HG03469 (cell line): ENCODE measurements at regions not wholly inside any gene's neighbourhood (a gene's known extent, or its start where the extent isn't known, plus 50 kb on each side); places are given as distances from the start of the nearest gene placed in this dataset.

Source experiments
- ATAC-seq: cut with Tn5 transposase; IDR thresholded peaks from one replicate; pipeline ENCODE4 v1.9.1; 2021; ENCODE audit warnings: mild to moderate bottlenecking, moderate library complexity, moderate number of reproducible peaks; ENCODE audit not compliant: unreplicated experiment

GRCh38 chr18:76647322-76647721 is 152.3 kb upstream of the ZNF516 start:
- ATAC-seq = no peak

GRCh38 chr18:76644580-76644979 is 149.5 kb upstream of the ZNF516 start:
- no peak for ATAC-seq

GRCh38 chr18:76643996-76644395 is 149.0 kb upstream of the ZNF516 start:
- ATAC-seq = no peak

- ATAC-seq = no peak
These were observed 148.2 kb upstream of the ZNF516 start for GRCh38 chr18:76643199-76643598.

- no peak for ATAC-seq
These were observed 145.4 kb upstream of the ZNF516 start for GRCh38 chr18:76640438-76640837.

GRCh38 chr18:76634564-76634963 is 139.5 kb upstream of the ZNF516 start:
- ATAC-seq = no peak

GRCh38 chr18:76633588-76634269 is 138.7 kb upstream of the ZNF516 start:
- no peak for ATAC-seq

GRCh38 chr18:76627444-76627843 is 132.4 kb upstream of the ZNF516 start:
- no peak for ATAC-seq

GRCh38 chr18:76626991-76627390 is 131.9 kb upstream of the ZNF516 start:
- ATAC-seq = no peak

GRCh38 chr18:76622651-76623050 is 127.6 kb upstream of the ZNF516 start:
- ATAC-seq = no peak

GRCh38 chr18:76621782-76622495 is 126.9 kb upstream of the ZNF516 start:
- ATAC-seq = no peak

- ATAC-seq = no peak
These were observed 126.2 kb upstream of the ZNF516 start for GRCh38 chr18:76621226-76621625.

- ATAC-seq = peak; percentile 85
These were observed 125.5 kb upstream of the ZNF516 start for GRCh38 chr18:76620321-76621170.

GRCh38 chr18:76619621-76620315 is 124.7 kb upstream of the ZNF516 start:
- no peak for ATAC-seq

- no peak for ATAC-seq
These were observed 124.2 kb upstream of the ZNF516 start for GRCh38 chr18:76619261-76619620.

GRCh38 chr18:76618721-76619120 is 123.7 kb upstream of the ZNF516 start:
- no peak for ATAC-seq

GRCh38 chr18:76616373-76616772 is 121.3 kb upstream of the ZNF516 start:
- ATAC-seq = no peak

GRCh38 chr18:76615065-76615733 is 120.2 kb upstream of the ZNF516 start:
- no peak for ATAC-seq

GRCh38 chr18:76613755-76614120 is 118.7 kb upstream of the ZNF516 start:
- no peak for ATAC-seq

- no peak for ATAC-seq
These were observed 118.2 kb upstream of the ZNF516 start for GRCh38 chr18:76613053-76613754.
